Thoracic aorta (tissue), 2 donors: ENCODE measurements at regions not wholly inside any gene's neighbourhood (a gene's known extent, or its start where the extent isn't known, plus 50 kb on each side); places are given as distances from the start of the nearest gene placed in this dataset.
"Not testable (repeated sequence)": the region's sequence is repeated elsewhere in the genome, so short reads cannot be mapped to it uniquely, and the experiment has no call there.

ENCODE experiments used
- ATAC-seq: fragments of 150-250 bp; one replicate; pipeline ENCODE4 v1.8.0; 2017; ENCODE audit warnings: low read depth; ENCODE audit not compliant: insufficient number of reproducible peaks, low FRiP score
- DNase-seq: peaks from one replicate; pipeline ENCODE4 v3.0.0-alpha.2; 2020; ENCODE audit warnings: low spot score
- H3K27ac ChIP-seq, 2 donors: fragments of 200-600 bp; sonication (generic); 1 replicate in 1 of 2; 2 replicates in 1 of 2; pipeline ENCODE4 v1.5.1; 2016; ENCODE audit warnings: mild to moderate bottlenecking in 2 of 2, moderate library complexity in 2 of 2
- H3K27me3 ChIP-seq: fragments of 200-600 bp; sonication (generic); replicated peaks from 2 replicates; pipeline ENCODE4 v1.6.0; 2016; ENCODE audit warnings: mild to moderate bottlenecking; ENCODE audit not compliant: insufficient read depth
- H3K36me3 ChIP-seq: fragments of 200-600 bp; sonication (generic); one replicate; pipeline ENCODE4 v1.5.1; 2016
- H3K4me1 ChIP-seq, 2 donors: fragments of 200-600 bp; sonication (generic); 1 replicate in 1 of 2; 2 replicates in 1 of 2; pipeline versions ENCODE4 v1.5.1 to v1.6.0; 2016; ENCODE audit warnings: low read depth in 2 of 2, mild to moderate bottlenecking in 1 of 2; ENCODE audit not compliant: control insufficient read depth in 1 of 2
- H3K4me3 ChIP-seq: fragments of 200-600 bp; sonication (generic); 2 replicates; pipeline ENCODE4 v1.5.1; 2016; ENCODE audit warnings: mild to moderate bottlenecking
- H3K9me3 ChIP-seq: fragments of 200-600 bp; sonication (generic); 2 replicates; pipeline ENCODE4 v1.5.1; 2016
- TF ChIP-seq, protein P1 (sequence below): fragments of 200-600 bp; sonication (generic); IDR thresholded peaks from one replicate; pipeline ENCODE4 v1.5.1; 2019; ENCODE audit warnings: antibody characterized with exemption

DNA sequence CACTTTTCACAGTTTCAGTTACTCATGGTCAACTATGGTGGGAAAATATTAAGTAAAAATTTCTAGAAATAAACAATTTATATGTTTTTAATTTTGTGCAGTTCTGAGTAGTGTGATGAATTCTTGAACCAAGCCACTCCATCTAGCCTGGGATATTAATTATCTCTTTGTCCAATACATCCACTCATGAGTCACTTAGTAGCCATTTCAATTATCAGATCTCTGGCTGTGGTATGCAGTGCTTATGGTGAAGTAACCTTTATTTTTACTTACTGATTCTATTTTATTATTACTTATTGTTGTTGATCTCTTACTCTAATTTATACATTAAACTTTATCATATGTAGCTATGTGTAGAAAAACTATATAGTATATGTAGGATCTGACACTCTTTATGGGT is 128.9 kb upstream of the KLHL1 start:
- Histone ChIP-seq H3K36me3 (no peaks in the 10 kb centered on the region), H3K27me3 (no peaks in the 10 kb centered on the region), H3K4me1 (no peaks in the 10 kb centered on the region), H3K4me3 (no peak overlapping the region), H3K9me3 (no peaks in the 10 kb centered on the region), H3K27ac (no peak overlapping the region)
- TF ChIP-seq, protein P1, sequence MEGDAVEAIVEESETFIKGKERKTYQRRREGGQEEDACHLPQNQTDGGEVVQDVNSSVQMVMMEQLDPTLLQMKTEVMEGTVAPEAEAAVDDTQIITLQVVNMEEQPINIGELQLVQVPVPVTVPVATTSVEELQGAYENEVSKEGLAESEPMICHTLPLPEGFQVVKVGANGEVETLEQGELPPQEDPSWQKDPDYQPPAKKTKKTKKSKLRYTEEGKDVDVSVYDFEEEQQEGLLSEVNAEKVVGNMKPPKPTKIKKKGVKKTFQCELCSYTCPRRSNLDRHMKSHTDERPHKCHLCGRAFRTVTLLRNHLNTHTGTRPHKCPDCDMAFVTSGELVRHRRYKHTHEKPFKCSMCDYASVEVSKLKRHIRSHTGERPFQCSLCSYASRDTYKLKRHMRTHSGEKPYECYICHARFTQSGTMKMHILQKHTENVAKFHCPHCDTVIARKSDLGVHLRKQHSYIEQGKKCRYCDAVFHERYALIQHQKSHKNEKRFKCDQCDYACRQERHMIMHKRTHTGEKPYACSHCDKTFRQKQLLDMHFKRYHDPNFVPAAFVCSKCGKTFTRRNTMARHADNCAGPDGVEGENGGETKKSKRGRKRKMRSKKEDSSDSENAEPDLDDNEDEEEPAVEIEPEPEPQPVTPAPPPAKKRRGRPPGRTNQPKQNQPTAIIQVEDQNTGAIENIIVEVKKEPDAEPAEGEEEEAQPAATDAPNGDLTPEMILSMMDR = no peak
- no peak for ATAC-seq
- no peak for DNase-seq

GRCh38 chr13:70235565-70235964 is 127.3 kb upstream of the KLHL1 start:
- ATAC-seq (no peak), DNase-seq (no peak)
- H3K4me1 ChIP-seq = no peaks in the 10 kb centered on the region
- no peaks in the 10 kb centered on the region for H3K27me3 ChIP-seq
- no peak overlapping the region for H3K4me3 ChIP-seq
- TF ChIP-seq, protein P1 = no peak
- H3K36me3 ChIP-seq = no peaks in the 10 kb centered on the region
- H3K9me3 ChIP-seq = no peaks in the 10 kb centered on the region
- H3K27ac ChIP-seq = no peak overlapping the region

- no peak overlapping the region for H3K27ac ChIP-seq
- H3K4me1 ChIP-seq = no peaks in the 10 kb centered on the region
- ATAC-seq = no peak
- H3K9me3 ChIP-seq = no peaks in the 10 kb centered on the region
- DNase-seq = no peak
- no peaks in the 10 kb centered on the region for H3K36me3 ChIP-seq
- TF ChIP-seq, protein P1 = no peak
- H3K27me3 ChIP-seq = no peaks in the 10 kb centered on the region
- no peak overlapping the region for H3K4me3 ChIP-seq
Observed at GRCh38 chr13:70223911-70224310, 115.7 kb upstream of the KLHL1 start.

DNA sequence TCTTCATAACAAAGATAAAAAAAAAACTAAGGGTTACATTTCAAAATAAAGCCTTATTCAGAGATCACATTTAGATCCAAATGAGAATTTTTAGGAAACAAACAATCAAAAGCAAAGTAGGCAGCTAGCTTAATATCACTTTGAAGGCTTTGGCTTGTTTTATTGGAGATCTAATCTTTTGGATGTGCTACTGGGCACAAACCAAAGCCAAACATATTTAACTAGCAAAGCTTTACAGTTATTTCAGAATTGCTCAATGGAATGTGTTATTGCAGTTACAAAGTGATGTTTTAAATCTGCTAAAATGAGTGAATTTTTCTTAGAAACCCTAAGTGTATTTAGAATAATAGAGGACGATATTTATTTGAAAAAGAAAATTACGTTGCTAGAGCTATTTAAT is 114.7 kb upstream of the KLHL1 start:
- no peaks in the 10 kb centered on the region for H3K36me3 ChIP-seq
- no peaks in the 10 kb centered on the region for H3K27me3 ChIP-seq
- no peak overlapping the region for H3K27ac ChIP-seq
- H3K9me3 ChIP-seq = no peaks in the 10 kb centered on the region
- DNase-seq (no peak), ATAC-seq (no peak)
- no peak overlapping the region for H3K4me3 ChIP-seq
- TF ChIP-seq, protein P1 = no peak
- H3K4me1 ChIP-seq = no peaks in the 10 kb centered on the region

DNA sequence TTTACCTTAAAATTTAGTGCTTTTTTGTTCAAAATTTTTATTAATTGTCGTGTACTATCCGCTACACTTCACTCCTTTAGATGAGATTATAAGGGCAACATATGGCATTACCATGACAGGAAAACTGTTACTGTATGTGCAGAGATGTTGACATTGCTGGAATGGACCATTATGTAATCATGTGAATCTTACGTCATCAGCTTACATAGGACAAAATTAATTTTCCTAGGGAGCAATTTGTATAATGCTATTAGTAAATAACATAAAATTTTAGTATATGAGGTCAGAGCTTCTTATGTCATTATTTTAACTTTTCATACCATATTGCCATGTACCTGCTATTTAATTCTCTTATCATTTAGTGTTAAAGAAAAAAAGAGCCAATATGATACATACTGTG is 110.4 kb upstream of the KLHL1 start:
- no peaks in the 10 kb centered on the region for H3K27me3 ChIP-seq
- no peaks in the 10 kb centered on the region for H3K4me1 ChIP-seq
- ATAC-seq (no peak), DNase-seq (no peak)
- no peaks in the 10 kb centered on the region for H3K36me3 ChIP-seq
- no peak overlapping the region for H3K4me3 ChIP-seq
- TF ChIP-seq, protein P1 = no peak
- H3K27ac ChIP-seq = no peak overlapping the region
- H3K9me3 ChIP-seq = no peaks in the 10 kb centered on the region

GRCh38 chr13:70208968-70209367 is 100.7 kb upstream of the KLHL1 start:
- H3K4me3 ChIP-seq, H3K27me3 ChIP-seq, H3K4me1 ChIP-seq, ATAC-seq, H3K9me3 ChIP-seq, DNase-seq, H3K27ac ChIP-seq, H3K36me3 ChIP-seq: not testable (repeated sequence)
